ENCODE measurements at regions not wholly inside any gene's neighbourhood (a gene's known extent, or its start where the extent isn't known, plus 50 kb on each side); places are given as distances from the start of the nearest gene placed in this dataset.
"Not testable (repeated sequence)": the region's sequence is repeated elsewhere in the genome, so short reads cannot be mapped to it uniquely, and the experiment has no call there.

- DNase-seq = no peak
These were observed 50.9 kb downstream of the ANXA2R start for GRCh38 chr5:42989190-42989589.

GRCh38 chr5:42988568-42988967, 51.6 kb downstream of the ANXA2R start:
- DNase-seq = no peak

GRCh38 chr5:42985129-42986037, 54.7 kb downstream of the ANXA2R start:
- DNase-seq = no peak

GRCh38 chr5:42984307-42984706, 55.8 kb downstream of the ANXA2R start:
- DNase-seq = no peak

- DNase-seq = no peak
These were observed 58.0 kb downstream of the ANXA2R start for GRCh38 chr5:42982107-42982622.

GRCh38 chr5:42981417-42982106, 58.6 kb downstream of the ANXA2R start:
- not testable (repeated sequence) for DNase-seq

- DNase-seq = not testable (repeated sequence)
These were observed 59.1 kb downstream of the ANXA2R start for GRCh38 chr5:42981015-42981414.

GRCh38 chr5:42980391-42980790, 59.7 kb downstream of the ANXA2R start:
- not testable (repeated sequence) for DNase-seq

- DNase-seq = not testable (repeated sequence)
These were observed 60.9 kb downstream of the ANXA2R start for GRCh38 chr5:42979242-42979641.

GRCh38 chr5:42974536-42974935, 65.6 kb downstream of the ANXA2R start:
- no peak for DNase-seq

GRCh38 chr5:42970636-42971559, 69.2 kb downstream of the ANXA2R start:
- DNase-seq = no peak

- DNase-seq = no peak
These were observed 74.2 kb downstream of the ANXA2R start for GRCh38 chr5:42965934-42966333.

GRCh38 chr5:42963412-42963811, 76.7 kb downstream of the ANXA2R start:
- DNase-seq = no peak

- no peak for DNase-seq
These were observed 78.0 kb downstream of the ANXA2R start for GRCh38 chr5:42962124-42962523.

GRCh38 chr5:42960506-42960905, 79.6 kb downstream of the ANXA2R start:
- no peak for DNase-seq

- no peak for DNase-seq
These were observed 83.6 kb downstream of the ANXA2R start for GRCh38 chr5:42956551-42956950.

- no peak for DNase-seq
These were observed 87.1 kb downstream of the ANXA2R start for GRCh38 chr5:42953041-42953440.

- DNase-seq = no peak
These were observed 87.5 kb downstream of the ANXA2R start for GRCh38 chr5:42952578-42952974.

GRCh38 chr5:42951293-42951840, 88.8 kb downstream of the ANXA2R start:
- DNase-seq = peak; percentile 13

GRCh38 chr5:42950456-42951292, 89.4 kb downstream of the ANXA2R start:
- DNase-seq = no peak

GRCh38 chr5:42950116-42950455, 90.0 kb downstream of the ANXA2R start:
- DNase-seq = no peak

Data from NCI-H1694 (cell line).